Activated CD4-positive, alpha-beta T cell treated with anti-CD3 and anti-CD28 coated beads, Interleukin-2, amount 10 ng/mL, durations not matched to agents 24 days and 14 days (primary cell): ENCODE measurements at regions not wholly inside any gene's neighbourhood (a gene's known extent, or its start where the extent isn't known, plus 50 kb on each side); places are given as distances from the start of the nearest gene placed in this dataset.
A peak's percentile ranks its signal among the peaks of the same experiment; 100 is the strongest.

Experiments
- DNase-seq: peaks from one replicate; pipeline ENCODE4 v3.0.0; 2022
- H3K27ac Mint-ChIP-seq: one replicate; pipeline ENCODE4 v1.8.0; 2022; ENCODE audit warnings: mild to moderate bottlenecking, mixed read lengths
- H3K27me3 Mint-ChIP-seq: one replicate; pipeline ENCODE4 v1.8.0; 2022; ENCODE audit warnings: mixed read lengths
- H3K36me3 Mint-ChIP-seq: one replicate; pipeline ENCODE4 v1.8.0; 2022; ENCODE audit warnings: low read depth, mild to moderate bottlenecking, mixed read lengths
- H3K4me1 Mint-ChIP-seq: one replicate; pipeline ENCODE4 v1.8.0; 2021; ENCODE audit warnings: mixed read lengths
- H3K4me3 Mint-ChIP-seq: one replicate; pipeline ENCODE4 v1.8.0; 2022; ENCODE audit warnings: mild to moderate bottlenecking, moderate library complexity, mixed read lengths
- H3K9me3 Mint-ChIP-seq: one replicate; pipeline ENCODE4 v1.8.0; 2021; ENCODE audit warnings: mixed read lengths
- intact Hi-C: fragments of 100-400 bp; cut with micrococcal nuclease; formaldehyde crosslinking; loops from one replicate; pipeline ENCODE4 v1.15.1; 2023

DNA sequence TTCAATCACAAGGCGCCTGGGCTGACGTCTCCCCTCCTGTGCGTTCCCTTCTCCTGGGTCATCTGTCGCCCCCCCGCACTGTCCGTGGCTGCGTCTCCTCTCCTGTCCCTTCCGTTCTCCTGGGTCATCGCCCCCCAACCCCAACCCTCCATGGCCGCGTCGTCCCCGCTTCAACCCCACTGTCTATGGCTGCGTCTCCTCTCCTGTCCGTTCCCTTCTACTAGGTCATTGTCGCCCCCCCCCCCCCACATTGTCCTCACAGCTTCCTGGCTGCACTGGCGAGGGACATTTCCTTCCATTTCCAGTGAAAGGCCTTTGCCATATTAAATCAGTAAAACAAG lies 118.9 kb downstream of the TMEM18 start:
- Mint-ChIP-seq H3K4me3 (no peak overlapping the region), H3K4me1 (no peaks in the 10 kb centered on the region), H3K27ac (no peak overlapping the region), H3K27me3 (peaks cover 1% of the 10 kb centered on the region), H3K36me3 (no peaks in the 10 kb centered on the region), H3K9me3 (no peaks in the 10 kb centered on the region)
- DNase-seq: no peak
- intact Hi-C loops: no loop called here

DNA sequence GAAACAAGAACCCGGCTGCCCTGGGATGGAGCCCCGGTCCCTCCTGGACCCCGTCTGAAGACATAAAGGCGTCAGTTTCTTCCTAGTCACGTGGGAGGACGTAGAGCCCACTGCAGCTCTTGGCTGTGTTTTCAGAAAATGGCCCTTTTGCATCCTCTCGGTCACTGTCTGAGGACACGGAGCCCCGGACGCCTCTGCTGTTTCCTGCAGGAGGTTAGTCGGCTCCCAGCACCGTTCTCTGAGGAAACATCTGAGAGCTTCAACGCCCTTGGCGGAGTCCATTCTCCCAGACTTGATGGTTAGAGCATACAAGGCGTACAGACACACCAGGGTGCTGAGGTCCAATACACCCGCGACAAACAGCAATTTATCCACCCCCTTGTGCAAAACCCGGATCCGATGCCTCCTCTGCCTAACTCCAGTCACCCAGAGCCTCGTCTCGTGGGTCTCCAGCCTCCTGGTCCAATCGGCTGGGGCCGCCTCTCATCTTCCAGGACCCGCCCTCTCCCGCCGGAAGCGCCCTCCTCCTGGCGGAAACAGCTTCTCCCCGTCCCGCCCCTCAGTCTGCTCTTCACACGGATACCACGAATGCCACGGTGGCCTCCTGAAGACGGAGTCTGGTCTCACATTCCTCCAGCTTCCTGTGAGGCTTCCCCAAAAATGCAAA lies 119.4 kb downstream of the TMEM18 start:
- Mint-ChIP-seq H3K27ac (no peak overlapping the region), H3K4me3 (no peak overlapping the region), H3K9me3 (no peaks in the 10 kb centered on the region), H3K36me3 (no peaks in the 10 kb centered on the region), H3K27me3 (peaks cover 1% of the 10 kb centered on the region), H3K4me1 (no peaks in the 10 kb centered on the region)
- intact Hi-C loops: no loop called here
- no peak for DNase-seq

DNA sequence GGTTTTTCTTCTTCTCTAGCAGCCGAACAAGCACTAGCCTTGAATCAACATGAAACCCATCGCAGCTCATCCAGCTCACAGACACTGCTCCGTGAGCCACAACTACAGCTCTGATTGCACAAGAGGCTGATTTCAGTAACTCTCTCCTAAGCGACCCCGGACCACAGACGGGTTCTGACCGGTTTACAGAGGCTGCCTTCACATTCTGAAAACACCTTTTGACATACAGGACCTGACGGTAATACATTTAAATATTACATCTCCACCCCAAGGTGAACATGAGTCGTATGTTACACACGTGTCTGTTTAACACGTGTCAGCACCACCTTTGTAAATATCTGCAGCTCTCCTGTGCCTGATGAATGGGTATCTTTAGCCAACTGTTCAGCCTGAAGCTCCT lies 120.7 kb downstream of the TMEM18 start:
- H3K27ac Mint-ChIP-seq: no peak overlapping the region
- intact Hi-C loops: no loop called here
- DNase-seq: no peak
- H3K27me3 Mint-ChIP-seq: peaks cover 1% of the 10 kb centered on the region
- no peaks in the 10 kb centered on the region for H3K4me1 Mint-ChIP-seq
- H3K4me3 Mint-ChIP-seq: no peak overlapping the region
- no peaks in the 10 kb centered on the region for H3K9me3 Mint-ChIP-seq
- no peaks in the 10 kb centered on the region for H3K36me3 Mint-ChIP-seq

DNA sequence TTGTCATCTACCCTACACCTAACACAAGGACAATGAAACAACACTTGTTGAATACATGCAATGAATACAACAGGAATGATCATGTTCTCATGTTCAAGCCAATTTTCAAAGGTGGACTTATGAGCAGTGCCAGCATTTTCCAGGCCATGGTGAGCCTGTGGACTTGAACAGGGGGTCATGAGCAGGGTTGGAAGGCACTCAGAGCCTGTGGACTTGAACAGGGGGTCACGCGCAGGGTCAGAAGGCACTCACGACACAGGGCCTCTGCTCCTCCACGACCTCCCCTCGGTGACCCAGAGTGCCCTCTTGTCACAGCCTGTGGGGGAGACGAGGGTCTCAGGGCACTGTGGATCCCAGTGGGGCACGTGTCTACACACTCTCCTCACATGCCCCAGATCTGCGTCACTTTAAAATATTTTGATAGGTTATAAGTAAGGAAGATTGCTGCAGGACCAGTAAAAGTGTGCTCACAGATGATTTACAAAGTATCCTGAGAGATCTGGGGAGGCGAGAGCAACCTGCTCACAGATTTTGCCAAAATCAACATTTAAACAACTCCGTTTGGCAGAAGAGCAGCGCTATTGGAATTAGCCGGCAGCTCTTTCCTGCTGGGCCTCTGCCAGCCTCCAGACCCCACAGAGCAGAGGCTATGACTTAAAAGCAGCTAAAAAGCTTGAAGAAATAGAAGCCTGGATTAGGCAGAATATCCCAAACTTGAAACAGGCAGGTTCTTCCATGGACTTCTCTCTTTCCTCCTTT lies 121.9 kb downstream of the TMEM18 start:
- no peaks in the 10 kb centered on the region for H3K4me1 Mint-ChIP-seq
- H3K36me3 Mint-ChIP-seq: no peaks in the 10 kb centered on the region
- no peak overlapping the region for H3K27ac Mint-ChIP-seq
- H3K9me3 Mint-ChIP-seq: no peaks in the 10 kb centered on the region
- H3K4me3 Mint-ChIP-seq: no peak overlapping the region
- intact Hi-C loops: no loop called here
- peak; percentile 36 for DNase-seq
- H3K27me3 Mint-ChIP-seq: peaks cover 1% of the 10 kb centered on the region

DNA sequence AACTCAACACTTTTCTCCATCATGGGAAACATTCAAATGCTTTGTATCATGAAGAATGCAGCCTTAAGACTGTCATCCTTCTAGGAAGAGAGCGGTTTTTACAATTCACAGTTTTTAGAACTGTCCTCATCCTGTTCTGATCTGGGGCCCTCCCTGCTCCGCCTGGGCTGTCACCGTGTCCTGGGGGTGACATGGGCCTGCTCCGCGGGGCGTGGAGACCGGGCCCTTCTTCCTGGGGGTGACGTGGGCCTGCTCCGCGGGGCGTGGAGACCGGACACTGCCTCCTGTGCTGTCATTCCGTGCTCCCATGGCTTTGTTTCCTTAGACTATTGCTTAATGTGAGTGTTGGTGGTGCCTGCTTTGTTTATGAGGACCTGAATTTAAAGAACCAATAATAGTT lies 122.8 kb downstream of the TMEM18 start:
- H3K27ac Mint-ChIP-seq: no peak overlapping the region
- H3K9me3 Mint-ChIP-seq: no peaks in the 10 kb centered on the region
- intact Hi-C loops: no loop called here
- H3K27me3 Mint-ChIP-seq: peaks cover 1% of the 10 kb centered on the region
- H3K4me1 Mint-ChIP-seq: no peaks in the 10 kb centered on the region
- no peaks in the 10 kb centered on the region for H3K36me3 Mint-ChIP-seq
- H3K4me3 Mint-ChIP-seq: no peak overlapping the region
- peak; percentile 30 for DNase-seq

DNA sequence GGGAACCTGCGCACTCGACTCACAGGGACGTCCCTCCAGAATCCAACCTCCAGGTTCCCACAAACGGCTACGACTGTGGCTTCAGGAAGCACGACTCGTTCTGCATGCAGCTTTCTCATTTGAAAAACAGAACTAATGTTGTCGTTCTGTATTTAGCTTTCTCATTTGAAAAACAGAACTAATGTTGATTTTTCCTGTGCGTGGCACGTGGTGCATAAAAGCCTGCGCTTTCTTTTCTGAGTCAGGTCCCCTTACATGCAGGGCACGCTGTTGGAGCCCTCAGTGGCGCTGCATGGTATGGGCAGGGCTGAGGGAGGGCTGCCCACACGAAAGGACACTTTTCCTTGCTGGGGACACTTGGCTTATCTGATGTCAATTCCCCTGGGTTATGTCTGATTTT lies 124.3 kb downstream of the TMEM18 start:
- Mint-ChIP-seq H3K4me1 (no peaks in the 10 kb centered on the region), H3K9me3 (no peaks in the 10 kb centered on the region), H3K4me3 (no peak overlapping the region), H3K27me3 (no peaks in the 10 kb centered on the region), H3K36me3 (no peaks in the 10 kb centered on the region), H3K27ac (no peak overlapping the region)
- intact Hi-C loops: no loop called here
- DNase-seq: peak; percentile 43

DNA sequence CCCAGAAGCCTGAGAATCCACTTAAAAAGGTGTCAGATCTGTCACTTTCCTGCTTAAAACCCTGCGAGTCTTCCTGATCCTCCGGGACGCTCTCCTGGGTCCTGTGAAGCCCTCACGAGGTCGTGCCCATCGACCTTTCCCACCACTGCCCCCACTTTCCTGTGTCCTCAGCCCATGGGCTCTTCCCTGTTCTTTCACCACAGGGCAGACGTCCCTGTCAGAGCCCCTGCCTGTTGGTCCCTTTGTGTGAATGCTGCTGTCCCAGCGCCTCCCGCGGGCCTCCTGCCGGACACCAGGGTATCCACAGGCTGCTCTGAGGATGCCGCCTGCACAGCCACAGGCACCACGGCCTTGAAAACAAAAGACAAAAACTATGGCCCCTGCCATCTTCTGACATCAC lies 125.6 kb downstream of the TMEM18 start:
- intact Hi-C loops: no loop called here
- Mint-ChIP-seq H3K4me1 (no peaks in the 10 kb centered on the region), H3K27ac (no peak overlapping the region), H3K27me3 (peaks cover 4% of the 10 kb centered on the region), H3K4me3 (no peak overlapping the region), H3K9me3 (no peaks in the 10 kb centered on the region), H3K36me3 (no peaks in the 10 kb centered on the region)
- DNase-seq: peak; percentile 41

DNA sequence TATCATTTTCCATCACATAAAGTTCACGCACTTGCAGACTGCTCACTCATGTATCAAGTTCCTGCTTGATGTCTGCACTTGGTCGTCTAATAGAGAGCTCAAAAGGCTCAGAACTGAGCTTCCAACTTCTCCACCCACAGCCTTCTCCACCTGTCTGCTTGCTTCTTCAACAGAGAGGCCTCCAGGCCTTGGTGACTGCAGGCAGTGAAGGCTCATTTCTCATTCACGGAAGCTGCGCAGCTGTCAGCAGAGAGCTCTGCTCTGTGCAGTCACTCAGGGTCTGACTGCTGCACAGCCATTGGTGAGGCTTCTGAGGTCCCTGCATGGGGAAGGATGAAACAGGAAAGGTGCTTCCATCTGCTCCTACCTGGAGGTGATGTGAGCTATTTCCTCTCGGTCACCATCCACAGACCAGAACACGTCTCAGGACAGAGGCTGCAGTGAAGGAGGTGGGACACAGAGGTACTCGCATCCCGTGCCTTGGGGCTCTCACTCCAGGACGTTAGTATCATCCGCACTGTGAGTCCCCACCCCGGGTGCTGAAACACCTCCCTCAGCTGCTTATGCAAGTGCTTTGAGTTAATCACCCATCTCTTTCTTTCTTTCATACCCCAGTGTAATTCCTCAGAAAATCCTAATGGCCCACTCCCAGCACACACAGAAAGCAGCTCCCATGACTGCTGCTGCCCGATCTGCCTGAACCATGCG lies 126.2 kb downstream of the TMEM18 start:
- Mint-ChIP-seq H3K36me3 (no peaks in the 10 kb centered on the region), H3K4me3 (no peak overlapping the region), H3K27ac (no peak overlapping the region), H3K9me3 (no peaks in the 10 kb centered on the region), H3K4me1 (no peaks in the 10 kb centered on the region), H3K27me3 (peaks cover 4% of the 10 kb centered on the region)
- intact Hi-C loops: no loop called here
- DNase-seq: peak; percentile 53

DNA sequence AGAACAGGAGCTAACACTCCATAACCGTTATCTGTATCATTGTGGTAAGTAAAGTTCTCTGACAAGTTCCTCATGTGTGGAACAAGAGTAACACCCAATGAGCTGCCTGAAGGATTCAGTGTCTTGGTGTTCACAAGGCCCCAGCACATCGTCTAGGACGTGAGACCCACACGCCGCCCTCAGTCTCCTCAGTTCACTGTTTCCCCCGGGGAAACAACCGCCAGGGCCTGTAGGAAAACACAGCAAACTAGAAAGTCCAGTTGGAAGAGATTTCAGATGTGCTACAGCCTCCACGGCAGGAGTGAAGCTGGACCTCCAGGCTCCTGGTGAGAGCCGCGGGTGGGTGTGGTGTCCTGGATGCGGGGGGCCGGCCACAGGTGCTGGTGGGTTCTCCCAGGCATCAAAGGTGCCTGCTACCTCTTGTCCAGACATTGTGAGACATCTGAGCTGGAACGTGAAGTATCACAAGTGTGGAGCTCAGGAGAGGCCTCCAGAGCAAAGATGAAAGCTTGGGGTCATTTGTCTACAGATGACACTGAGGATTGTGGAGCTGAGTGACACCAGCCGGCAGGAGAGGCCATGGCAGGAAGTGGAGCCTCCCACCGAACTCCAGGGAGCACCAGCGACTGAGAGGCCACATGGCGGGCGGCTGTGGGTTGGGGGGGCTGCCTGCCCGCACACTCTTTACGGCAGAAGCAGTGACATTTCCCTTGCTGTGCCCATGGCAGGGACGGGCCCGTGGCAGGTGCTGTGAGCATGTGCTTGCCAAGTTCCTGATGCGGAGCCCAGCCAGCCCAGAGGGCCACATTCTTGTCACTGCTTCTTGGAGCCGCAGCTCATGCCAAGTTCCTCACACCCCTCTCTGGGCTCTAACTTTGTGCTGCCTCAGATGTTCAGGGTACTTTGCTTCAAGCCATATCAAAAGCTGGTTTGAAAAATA lies 131.2 kb downstream of the TMEM18 start:
- Mint-ChIP-seq H3K4me3 (no peak overlapping the region), H3K4me1 (no peaks in the 10 kb centered on the region)
- intact Hi-C loops: no loop called here

DNA sequence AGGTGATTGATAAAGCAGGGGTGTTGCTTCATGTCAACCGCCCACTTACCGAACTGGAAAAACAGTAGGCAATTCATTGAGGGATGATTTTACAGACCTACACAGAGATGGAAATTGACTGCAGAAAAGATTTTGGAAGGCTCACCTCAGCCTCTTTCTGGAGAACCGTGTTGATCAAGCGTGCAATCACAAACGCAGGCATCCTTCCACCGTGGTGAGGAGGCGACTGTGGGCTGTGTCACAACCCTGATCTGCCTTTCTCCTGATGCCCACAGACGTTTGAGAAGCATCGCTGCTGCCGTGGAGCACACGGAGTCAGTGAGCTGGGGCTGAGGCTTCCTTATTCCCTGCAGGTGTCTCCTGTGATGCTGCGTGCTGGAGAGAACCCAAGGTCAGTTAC lies 132.0 kb downstream of the TMEM18 start:
- intact Hi-C loops: no loop called here

More for the DNA sequence above, 131.2 kb downstream of the TMEM18 start:
- Mint-ChIP-seq H3K9me3 (no peaks in the 10 kb centered on the region), H3K27ac (no peak overlapping the region), H3K27me3 (peaks cover 10% of the 10 kb centered on the region), H3K36me3 (no peaks in the 10 kb centered on the region)
- DNase-seq: peak; percentile 45

DNA sequence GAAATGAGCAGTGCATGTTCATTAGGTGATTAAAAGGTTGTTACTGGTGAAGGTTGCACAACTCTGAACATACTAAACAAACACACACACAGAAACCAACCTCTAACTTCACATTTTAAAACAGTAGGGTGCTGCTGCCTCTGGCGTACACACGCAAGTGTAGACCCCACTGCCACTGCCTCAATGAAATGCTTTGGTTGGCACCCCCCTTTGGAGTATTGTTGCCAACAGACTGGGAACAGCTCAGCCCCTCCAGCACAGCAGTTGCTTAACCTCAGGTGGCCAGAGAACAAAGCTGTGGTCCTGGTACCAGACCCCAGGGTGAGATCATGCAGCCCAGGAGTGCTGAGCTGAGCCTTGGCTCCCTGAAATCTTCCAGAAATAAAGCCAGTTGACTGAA lies 138.6 kb downstream of the TMEM18 start:
- H3K36me3 Mint-ChIP-seq: no peaks in the 10 kb centered on the region
- DNase-seq: peak; percentile 51
- intact Hi-C loops: no loop called here
- no peaks in the 10 kb centered on the region for H3K4me1 Mint-ChIP-seq
- H3K27ac Mint-ChIP-seq: no peak overlapping the region
- H3K9me3 Mint-ChIP-seq: peaks cover 5% of the 10 kb centered on the region
- peaks cover 23% of the 10 kb centered on the region for H3K27me3 Mint-ChIP-seq
- no peak overlapping the region for H3K4me3 Mint-ChIP-seq

More for the DNA sequence above, 132.0 kb downstream of the TMEM18 start:
- Mint-ChIP-seq H3K36me3 (no peaks in the 10 kb centered on the region), H3K27me3 (peaks cover 11% of the 10 kb centered on the region), H3K4me1 (no peaks in the 10 kb centered on the region), H3K27ac (no peak overlapping the region), H3K9me3 (no peaks in the 10 kb centered on the region), H3K4me3 (no peak overlapping the region)
- no peak for DNase-seq

DNA sequence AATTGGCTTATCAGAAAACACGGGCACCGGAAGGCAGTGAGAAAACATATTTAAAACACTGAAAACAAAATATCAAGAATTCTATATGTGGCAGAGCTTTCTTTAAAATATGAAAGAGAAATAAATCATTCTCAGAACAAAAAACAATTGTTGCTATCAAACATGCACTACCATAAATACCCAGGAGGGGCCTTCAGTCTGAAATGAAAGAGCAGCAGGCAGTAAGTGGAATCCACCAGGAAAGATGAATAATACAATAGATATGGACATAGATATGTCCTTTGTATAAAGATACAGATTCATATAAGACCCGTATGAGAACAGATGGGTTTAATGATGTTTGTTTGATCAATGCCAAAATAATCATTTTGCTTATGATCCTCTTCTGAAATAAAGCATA lies 142.0 kb downstream of the TMEM18 start:
- Mint-ChIP-seq H3K36me3 (no peaks in the 10 kb centered on the region), H3K27me3 (peaks cover 19% of the 10 kb centered on the region), H3K27ac (no peak overlapping the region), H3K9me3 (peaks cover 5% of the 10 kb centered on the region), H3K4me1 (no peaks in the 10 kb centered on the region), H3K4me3 (no peak overlapping the region)
- no peak for DNase-seq
- intact Hi-C loops: no loop called here

DNA sequence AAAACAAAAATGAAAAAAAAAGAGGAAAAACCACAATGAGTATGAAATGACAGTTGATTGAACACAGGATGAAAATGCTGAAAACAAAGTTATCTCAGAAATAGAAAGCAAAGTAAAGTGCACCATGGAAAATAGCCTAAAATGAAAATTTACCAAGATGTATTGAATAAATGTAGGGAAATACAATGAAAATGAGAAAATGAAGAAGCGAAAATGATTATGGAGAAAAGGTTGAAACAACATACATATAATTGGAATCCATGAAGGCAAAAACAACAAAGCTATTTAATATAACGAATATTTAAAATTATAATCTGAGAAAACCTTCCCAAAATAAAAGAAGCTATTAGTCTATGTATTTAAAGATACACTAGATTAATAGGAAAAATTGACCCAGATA lies 147.4 kb downstream of the TMEM18 start:
- H3K27ac Mint-ChIP-seq: no peak overlapping the region
- peaks cover 5% of the 10 kb centered on the region for H3K9me3 Mint-ChIP-seq
- DNase-seq: no peak
- peaks cover 7% of the 10 kb centered on the region for H3K27me3 Mint-ChIP-seq
- H3K36me3 Mint-ChIP-seq: no peaks in the 10 kb centered on the region
- H3K4me1 Mint-ChIP-seq: no peaks in the 10 kb centered on the region
- no peak overlapping the region for H3K4me3 Mint-ChIP-seq
- intact Hi-C loops: loop anchor here (5.0 kb wide), 1 partner anchor 107 kb away; no protein-coding TSS in a partner anchor
